GM12878 (cell line): ENCODE measurements at regions not wholly inside any gene's neighbourhood (a gene's known extent, or its start where the extent isn't known, plus 50 kb on each side); places are given as distances from the start of the nearest gene placed in this dataset.

Experiments
- ATAC-seq: fragments of 200-7000 bp; cut with Tn5 transposase; 3 replicates; pipeline ENCODE4 v1.9.1; 2020; ENCODE audit warnings: mild to moderate bottlenecking, moderate library complexity
- BruUV-seq: library from RNA; stranded (reverse); fragments of 400-500 nt; replicated peaks from 2 replicates; lab custom pipeline; 2021; lab: Mats Ljungman, UMichigan
- CTCF ChIA-PET: fragments of 300-600 bp; sonication (Branson Sonifier 250); formaldehyde crosslinking; extraction: SDS; loops from one replicate; lab custom pipeline; 2021; ENCODE audit warnings: inconsistent platforms; lab: Yijun Ruan, JAX
- POLR2A ChIA-PET: fragments of 350-600 bp; formaldehyde crosslinking; extraction: SDS; loops from one replicate; lab custom pipeline; 2021; ENCODE audit warnings: inconsistent platforms; lab: Charles Lee
- RAD21 ChIA-PET: fragments of 300-600 bp; sonication (Branson Sonifier 250); formaldehyde crosslinking; loops from one replicate; lab custom pipeline; 2023; ENCODE audit warnings: antibody characterized with exemption; ENCODE audit not compliant: unreplicated experiment; lab: Charles Lee
- SMC1A ChIA-PET: fragments of 300-600 bp; sonication (Branson Sonifier 250); formaldehyde crosslinking; loops from one replicate; lab custom pipeline; 2023; ENCODE audit not compliant: unreplicated experiment, uncharacterized antibody; lab: Charles Lee
- DNase-seq: peaks from one replicate; pipeline ENCODE4 v3.0.0-alpha.2; 2011; ENCODE audit warnings: low read depth, low spot score
- FAIRE-seq: peaks from 3 replicates; lab custom pipeline; 2011; peaks lifted over from hg19 to GRCh38; lab: Jason Lieb, UNC
- H2AFZ ChIP-seq: 2 replicates; pipeline ENCODE4 v1.6.0; 2011; ENCODE audit warnings: low read depth, low read length, control low read depth; ENCODE audit not compliant: control insufficient read depth
- H3K27ac ChIP-seq: 2 replicates; pipeline ENCODE4 v1.5.1; 2011; ENCODE audit warnings: control low read depth; ENCODE audit not compliant: control insufficient read depth, insufficient read depth
- H3K27me3 ChIP-seq, 2 experiments: replicated peaks in 1 of 2; 2 replicates each; pipeline versions ENCODE4 v1.6.0 to v1.6.1; 2011; ENCODE audit warnings: low read length in 1 of 2; ENCODE audit not compliant: control insufficient read depth in 2 of 2, insufficient read depth in 2 of 2
- H3K36me3 ChIP-seq, 2 experiments: 2 replicates each; pipeline ENCODE4 v1.5.1; 2011; ENCODE audit warnings: low read length in 1 of 2; ENCODE audit not compliant: control insufficient read depth in 2 of 2, insufficient read depth in 2 of 2
- H3K4me1 ChIP-seq: 2 replicates; pipeline ENCODE4 v1.6.1; 2011; ENCODE audit warnings: mild to moderate bottlenecking, low read length, moderate library complexity, mixed read lengths; ENCODE audit not compliant: control insufficient read depth, insufficient read depth
- H3K4me2 ChIP-seq: 2 replicates; pipeline ENCODE4 v1.6.0; 2011; ENCODE audit warnings: control low read depth; ENCODE audit not compliant: control insufficient read depth, insufficient read depth
- H3K4me3 ChIP-seq: fragments of 200-600 bp; sonication (generic); 2 replicates; pipeline ENCODE4 v1.5.1; 2016
- H3K79me2 ChIP-seq: 2 replicates; pipeline ENCODE4 v1.6.0; 2011; ENCODE audit warnings: low read length; ENCODE audit not compliant: control insufficient read depth, insufficient read depth
- H3K9ac ChIP-seq: 2 replicates; pipeline ENCODE4 v1.8.0; 2011; ENCODE audit warnings: low read length, control low read depth, mixed read lengths; ENCODE audit not compliant: control insufficient read depth, insufficient read depth
- H3K9me3 ChIP-seq: replicated peaks from 3 replicates; pipeline ENCODE4 v1.5.1; 2011; ENCODE audit warnings: mild to moderate bottlenecking, low read length; ENCODE audit not compliant: control insufficient read depth, insufficient read depth
- H4K20me1 ChIP-seq: 2 replicates; pipeline ENCODE4 v1.6.0; 2011; ENCODE audit not compliant: control insufficient read depth, insufficient read depth
- EZH2 ChIP-seq: IDR thresholded peaks from 2 replicates; pipeline ENCODE4 v1.6.1; 2012; ENCODE audit warnings: low read depth, mild to moderate bottlenecking, control low read depth, inconsistent platforms, low read length, borderline replicate concordance; ENCODE audit not compliant: control insufficient read depth
- HDGF ChIP-seq: fragments of 450-650 bp; IDR thresholded peaks from 2 replicates; pipeline ENCODE4 v1.6.1; 2016; ENCODE audit warnings: antibody characterized with exemption
- IKZF2 ChIP-seq, 2 experiments: fragments of 450-650 bp; IDR thresholded peaks; 2 replicates each; pipeline ENCODE4 v1.6.1; 2017; ENCODE audit warnings: mild to moderate bottlenecking in 2 of 2, moderate library complexity in 2 of 2
- NR2F1 ChIP-seq: fragments of 450-650 bp; conservative IDR thresholded peaks from 2 replicates; pipeline ENCODE4 v1.6.1; 2017; ENCODE audit warnings: mild to moderate bottlenecking
- RAD21 ChIP-seq: IDR thresholded peaks from 2 replicates; pipeline ENCODE4 v1.6.1; 2011; ENCODE audit warnings: mild to moderate bottlenecking, low read depth, low read length, moderate library complexity; ENCODE audit not compliant: insufficient read depth
- RB1 ChIP-seq: fragments of 450-650 bp; formaldehyde crosslinking; IDR thresholded peaks from 2 replicates; pipeline ENCODE4 v1.6.1; 2017; ENCODE audit warnings: mild to moderate bottlenecking, borderline replicate concordance
- RUNX3 ChIP-seq: IDR thresholded peaks from 2 replicates; pipeline ENCODE4 v1.6.1; 2012; ENCODE audit warnings: low read length, inconsistent platforms
- SPI1 ChIP-seq: IDR thresholded peaks from 2 replicates; pipeline ENCODE4 v1.6.1; 2011; ENCODE audit warnings: low read depth, mild to moderate bottlenecking, low read length, moderate library complexity, borderline replicate concordance; ENCODE audit not compliant: insufficient read depth
- SRF ChIP-seq, 2 experiments: IDR thresholded peaks; 2 replicates each; pipeline ENCODE4 v1.6.1; 2011; ENCODE audit warnings: low read depth in 2 of 2, low read length in 2 of 2, mild to moderate bottlenecking in 1 of 2, moderate library complexity in 1 of 2
- ZNF207 ChIP-seq: fragments of 450-650 bp; IDR thresholded peaks from 2 replicates; pipeline ENCODE4 v1.6.1; 2014; ENCODE audit warnings: antibody characterized with exemption, mild to moderate bottlenecking, borderline replicate concordance
- ZNF274 ChIP-seq: IDR thresholded peaks from one replicate; pipeline ENCODE4 v1.8.0; 2011; ENCODE audit not compliant: insufficient read length, insufficient read depth
- ZNF384 ChIP-seq: IDR thresholded peaks from 2 replicates; pipeline ENCODE4 v1.6.1; 2012; ENCODE audit warnings: low read depth, mild to moderate bottlenecking, low read length, improper control_type of control experiment, borderline replicate concordance
- WGBS: methylation state at CpG from one replicate; pipeline ENCODE4 v1.1.6; 2016; ENCODE audit warnings: low lambda C conversion rate; ENCODE audit not compliant: insufficient replicate concordance, insufficient coverage; ENCODE audit errors: missing lambda C conversion rate; 5-methylcytosine and 5-hydroxymethylcytosine counted together
- in situ Hi-C: fragments of 300-500 bp; cut with MboI; formaldehyde crosslinking; loops from 9 replicates; pipeline ENCODE4 v1.14.3; 2018; ENCODE audit warnings: mixed read lengths
- intact Hi-C: fragments of 100-400 bp; cut with micrococcal nuclease; formaldehyde crosslinking; loops from one replicate; pipeline ENCODE4 v1.14.2; 2022; ENCODE audit not compliant: unreplicated experiment
- TF ChIP-seq, protein P1 (sequence below), 3 experiments: IDR thresholded peaks in 2 of 3; conservative IDR thresholded peaks in 1 of 3; 2 replicates each; pipeline ENCODE4 v1.5.1; 2011; ENCODE audit warnings: low read depth in 3 of 3, low read length in 3 of 3, mild to moderate bottlenecking in 3 of 3, control low read depth in 2 of 3, moderate library complexity in 2 of 3, inconsistent platforms in 1 of 3, mixed read lengths in 1 of 3; ENCODE audit not compliant: control insufficient read depth in 2 of 3, insufficient read depth in 1 of 3; ENCODE audit errors: extremely low read depth in 1 of 3
- TF ChIP-seq, protein P2 (sequence below): IDR thresholded peaks from 2 replicates; pipeline ENCODE4 v1.6.1; 2011; ENCODE audit warnings: mild to moderate bottlenecking, low read depth, low read length, moderate library complexity; ENCODE audit not compliant: insufficient replicate concordance
- TF ChIP-seq, protein P3 (sequence below): fragments of 150-350 bp; IDR thresholded peaks from 2 replicates; pipeline ENCODE4 v1.6.1; 2014; ENCODE audit warnings: mild to moderate bottlenecking, low read depth, low read length

DNA sequence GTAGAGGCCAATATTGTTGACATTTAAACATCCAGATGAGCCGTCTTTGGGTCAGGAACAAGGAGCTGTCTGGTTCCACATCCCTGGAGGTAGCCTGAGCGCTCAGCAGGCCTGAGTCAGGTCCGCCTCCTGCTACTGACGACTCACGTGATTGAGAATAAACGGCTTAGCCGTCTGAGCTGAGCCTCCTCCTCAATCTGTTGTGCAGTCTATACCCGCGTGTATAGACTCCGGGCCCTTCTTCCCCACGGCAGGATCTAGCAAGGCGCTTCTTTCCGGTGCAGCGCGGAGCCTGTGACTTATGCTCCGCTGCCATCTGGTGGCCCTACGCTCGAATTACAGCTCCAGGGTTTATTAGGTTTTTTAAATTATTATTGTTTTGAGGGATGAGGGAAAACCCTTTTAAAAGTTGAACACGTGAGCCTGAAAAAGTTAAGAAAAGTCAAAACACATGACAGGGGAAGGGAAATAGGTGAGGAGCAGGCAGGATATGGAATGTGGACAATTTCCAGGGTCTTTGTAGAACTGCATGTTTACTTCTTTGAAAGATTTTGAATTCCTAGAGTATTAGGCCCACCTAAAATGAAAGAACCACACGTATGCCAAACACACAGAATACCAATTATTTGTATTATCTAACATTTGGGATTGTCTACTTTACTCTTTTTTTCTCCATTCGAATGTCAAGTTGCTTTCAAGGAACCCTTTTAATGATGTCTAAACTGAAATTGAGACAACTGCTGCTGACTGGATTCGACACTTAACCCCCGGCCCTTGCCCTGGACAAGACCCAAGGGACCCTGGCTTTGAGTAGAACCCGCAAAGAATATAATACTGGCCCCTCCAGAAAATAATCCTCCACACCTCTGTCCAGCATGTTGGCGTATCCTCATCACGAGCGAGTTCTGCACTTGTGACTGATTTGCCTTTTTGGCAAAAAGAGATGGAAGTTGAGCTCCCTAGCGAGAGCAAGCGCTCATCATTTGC lies 112.4 kb upstream of the ZNF236 start:
- Histone ChIP-seq H3K4me2 (no peak overlapping the region), H3K79me2 (no peaks in the 10 kb centered on the region), H3K27ac (no peak overlapping the region), H4K20me1 (no peaks in the 10 kb centered on the region), H3K4me1 (no peaks in the 10 kb centered on the region), H3K9me3 (no peaks in the 10 kb centered on the region), H2AFZ (peak overlapping the region; percentile 56), H3K27me3 (no peaks in the 10 kb centered on the region), H3K36me3 (no peaks in the 10 kb centered on the region), H3K9ac (no peak overlapping the region), H3K4me3 (no peak overlapping the region)
- in situ Hi-C loops = loop anchor here (5.0 kb wide), 1 partner anchor 313 kb away; no protein-coding TSS in a partner anchor
- ATAC-seq (peak; percentile 93), FAIRE-seq (no peak), DNase-seq (peak; percentile 12)
- WGBS = 21% methylated on average over 29 of the region's 29 CpGs
- ChIA-PET SMC1A (interaction anchor here (0.6 to 2.3 kb wide), 12 partner anchors 11 to 539 kb away, joined by 3 to 22 read pairs (median 4); no protein-coding TSS in a partner anchor), RAD21 (interaction anchor here (0.6 to 1.6 kb wide), 6 partner anchors 11 to 313 kb away, joined by 3 to 16 read pairs (median 4); no protein-coding TSS in a partner anchor), POLR2A (interaction anchor here (0.6 kb wide), 1 partner anchor 93 kb away, joined by 3 read pairs; no protein-coding TSS in a partner anchor), CTCF (interaction anchor here (0.5 to 3.6 kb wide), 30 partner anchors 9 to 1235 kb away, joined by 3 to 72 read pairs (median 4); no protein-coding TSS in a partner anchor)
- BruUV-seq = no TSS peak
- intact Hi-C loops = loop anchor here (1.0 kb wide), 1 partner anchor 311 kb away; no protein-coding TSS in a partner anchor
- TF ChIP-seq HDGF (no peak), RUNX3 (no peak), NR2F1 (no peak), RB1 (no peak), ZNF274 (no peak), SRF (IDR thresholded peaks at IDR 0.05; ENCODE audit: low read depth in 2 of 2, low read length in 2 of 2) (no peak), SPI1 (no peak), RAD21 (peak; percentile 97), ZNF384 (no peak), IKZF2 (IDR thresholded peaks at IDR 0.05) (no peak), EZH2 (no peak), ZNF207 (0 out of 2 replicates have a peak, but pooled peaks have one; percentile 35)
- TF ChIP-seq, protein P1, sequence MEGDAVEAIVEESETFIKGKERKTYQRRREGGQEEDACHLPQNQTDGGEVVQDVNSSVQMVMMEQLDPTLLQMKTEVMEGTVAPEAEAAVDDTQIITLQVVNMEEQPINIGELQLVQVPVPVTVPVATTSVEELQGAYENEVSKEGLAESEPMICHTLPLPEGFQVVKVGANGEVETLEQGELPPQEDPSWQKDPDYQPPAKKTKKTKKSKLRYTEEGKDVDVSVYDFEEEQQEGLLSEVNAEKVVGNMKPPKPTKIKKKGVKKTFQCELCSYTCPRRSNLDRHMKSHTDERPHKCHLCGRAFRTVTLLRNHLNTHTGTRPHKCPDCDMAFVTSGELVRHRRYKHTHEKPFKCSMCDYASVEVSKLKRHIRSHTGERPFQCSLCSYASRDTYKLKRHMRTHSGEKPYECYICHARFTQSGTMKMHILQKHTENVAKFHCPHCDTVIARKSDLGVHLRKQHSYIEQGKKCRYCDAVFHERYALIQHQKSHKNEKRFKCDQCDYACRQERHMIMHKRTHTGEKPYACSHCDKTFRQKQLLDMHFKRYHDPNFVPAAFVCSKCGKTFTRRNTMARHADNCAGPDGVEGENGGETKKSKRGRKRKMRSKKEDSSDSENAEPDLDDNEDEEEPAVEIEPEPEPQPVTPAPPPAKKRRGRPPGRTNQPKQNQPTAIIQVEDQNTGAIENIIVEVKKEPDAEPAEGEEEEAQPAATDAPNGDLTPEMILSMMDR (IDR thresholded peaks at IDR 0.05 in 2 of 3, conservative IDR thresholded peaks at IDR 0.05 in 1 of 3; ENCODE audit: control insufficient read depth in 2 of 3, extremely low read depth in 1 of 3, insufficient read depth in 1 of 3, low read depth in 3 of 3, low read length in 3 of 3) = peak; percentile 81 to 94 (median 87)
- TF ChIP-seq, protein P2, sequence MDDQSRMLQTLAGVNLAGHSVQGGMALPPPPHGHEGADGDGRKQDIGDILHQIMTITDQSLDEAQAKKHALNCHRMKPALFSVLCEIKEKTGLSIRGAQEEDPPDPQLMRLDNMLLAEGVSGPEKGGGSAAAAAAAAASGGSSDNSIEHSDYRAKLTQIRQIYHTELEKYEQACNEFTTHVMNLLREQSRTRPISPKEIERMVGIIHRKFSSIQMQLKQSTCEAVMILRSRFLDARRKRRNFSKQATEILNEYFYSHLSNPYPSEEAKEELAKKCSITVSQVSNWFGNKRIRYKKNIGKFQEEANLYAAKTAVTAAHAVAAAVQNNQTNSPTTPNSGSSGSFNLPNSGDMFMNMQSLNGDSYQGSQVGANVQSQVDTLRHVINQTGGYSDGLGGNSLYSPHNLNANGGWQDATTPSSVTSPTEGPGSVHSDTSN = no peak
- TF ChIP-seq, protein P3, sequence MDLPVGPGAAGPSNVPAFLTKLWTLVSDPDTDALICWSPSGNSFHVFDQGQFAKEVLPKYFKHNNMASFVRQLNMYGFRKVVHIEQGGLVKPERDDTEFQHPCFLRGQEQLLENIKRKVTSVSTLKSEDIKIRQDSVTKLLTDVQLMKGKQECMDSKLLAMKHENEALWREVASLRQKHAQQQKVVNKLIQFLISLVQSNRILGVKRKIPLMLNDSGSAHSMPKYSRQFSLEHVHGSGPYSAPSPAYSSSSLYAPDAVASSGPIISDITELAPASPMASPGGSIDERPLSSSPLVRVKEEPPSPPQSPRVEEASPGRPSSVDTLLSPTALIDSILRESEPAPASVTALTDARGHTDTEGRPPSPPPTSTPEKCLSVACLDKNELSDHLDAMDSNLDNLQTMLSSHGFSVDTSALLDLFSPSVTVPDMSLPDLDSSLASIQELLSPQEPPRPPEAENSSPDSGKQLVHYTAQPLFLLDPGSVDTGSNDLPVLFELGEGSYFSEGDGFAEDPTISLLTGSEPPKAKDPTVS = no peak
